KMS-11 (cell line): ENCODE measurements at regions not wholly inside any gene's neighbourhood (a gene's known extent, or its start where the extent isn't known, plus 50 kb on each side); places are given as distances from the start of the nearest gene placed in this dataset.
A peak's percentile ranks its signal among the peaks of the same experiment; 100 is the strongest.

Experiments used
- H2AFZ ChIP-seq: fragments of 200-600 bp; sonication (generic); 2 replicates; pipeline ENCODE4 v1.6.1; 2016; ENCODE audit warnings: antibody characterized with exemption, mixed run types, low read depth
- H3K27ac ChIP-seq: fragments of 200-600 bp; sonication (generic); 2 replicates; pipeline ENCODE4 v1.6.1; 2016; ENCODE audit warnings: mild to moderate bottlenecking, mixed run types
- H3K27me3 ChIP-seq: fragments of 200-600 bp; sonication (generic); 2 replicates; pipeline ENCODE4 v1.6.1; 2017; ENCODE audit warnings: mild to moderate bottlenecking, low read depth, mixed run types, moderate library complexity; ENCODE audit not compliant: insufficient read depth
- H3K36me3 ChIP-seq: fragments of 200-600 bp; sonication (generic); 2 replicates; pipeline ENCODE4 v1.6.1; 2017; ENCODE audit warnings: mild to moderate bottlenecking, mixed run types; ENCODE audit not compliant: insufficient read depth
- H3K4me1 ChIP-seq: fragments of 200-600 bp; sonication (generic); 2 replicates; pipeline ENCODE4 v1.6.1; 2016; ENCODE audit warnings: mild to moderate bottlenecking, low read depth, mixed run types; ENCODE audit not compliant: poor library complexity, severe bottlenecking
- H3K4me2 ChIP-seq: fragments of 200-600 bp; sonication (generic); 2 replicates; pipeline ENCODE4 v1.7.0; 2016; ENCODE audit warnings: mild to moderate bottlenecking, mixed run types
- H3K4me3 ChIP-seq: fragments of 200-600 bp; sonication (generic); IDR thresholded peaks from 2 replicates; pipeline ENCODE4 v1.6.1; 2017; ENCODE audit warnings: low read depth, low read length, mixed read lengths; ENCODE audit not compliant: insufficient read depth
- H3K79me2 ChIP-seq: fragments of 200-600 bp; sonication (generic); 2 replicates; pipeline ENCODE4 v1.6.1; 2016; ENCODE audit warnings: low read depth, mixed run types; ENCODE audit not compliant: insufficient read depth
- H3K9ac ChIP-seq: fragments of 200-600 bp; sonication (generic); 2 replicates; pipeline ENCODE4 v1.6.1; 2016; ENCODE audit warnings: mild to moderate bottlenecking, mixed run types
- H4K20me1 ChIP-seq: fragments of 200-600 bp; sonication (generic); 2 replicates; pipeline ENCODE4 v1.6.1; 2016; ENCODE audit warnings: mild to moderate bottlenecking, mixed run types; ENCODE audit not compliant: insufficient read depth
- CTCF ChIP-seq: fragments of 200-600 bp; sonication (generic); conservative IDR thresholded peaks from 2 replicates; pipeline ENCODE4 v1.6.1; 2017; ENCODE audit warnings: low read depth, mild to moderate bottlenecking, antibody characterized with exemption, low read length, moderate library complexity, mixed read lengths

GRCh38 chr1:163874070-163874469, 552.3 kb downstream of the NUF2 start:
- H3K27me3 ChIP-seq: no peaks in the 10 kb centered on the region
- no peaks in the 10 kb centered on the region for H4K20me1 ChIP-seq
- H3K27ac ChIP-seq: no peak overlapping the region
- H3K4me1 ChIP-seq: no peaks in the 10 kb centered on the region
- no peak overlapping the region for H2AFZ ChIP-seq
- no peak overlapping the region for H3K4me2 ChIP-seq
- H3K9ac ChIP-seq: no peak overlapping the region
- no peaks in the 10 kb centered on the region for H3K79me2 ChIP-seq
- H3K36me3 ChIP-seq: no peaks in the 10 kb centered on the region
- no peak overlapping the region for H3K4me3 ChIP-seq
- TF ChIP-seq CTCF: peak; percentile 85

DNA sequence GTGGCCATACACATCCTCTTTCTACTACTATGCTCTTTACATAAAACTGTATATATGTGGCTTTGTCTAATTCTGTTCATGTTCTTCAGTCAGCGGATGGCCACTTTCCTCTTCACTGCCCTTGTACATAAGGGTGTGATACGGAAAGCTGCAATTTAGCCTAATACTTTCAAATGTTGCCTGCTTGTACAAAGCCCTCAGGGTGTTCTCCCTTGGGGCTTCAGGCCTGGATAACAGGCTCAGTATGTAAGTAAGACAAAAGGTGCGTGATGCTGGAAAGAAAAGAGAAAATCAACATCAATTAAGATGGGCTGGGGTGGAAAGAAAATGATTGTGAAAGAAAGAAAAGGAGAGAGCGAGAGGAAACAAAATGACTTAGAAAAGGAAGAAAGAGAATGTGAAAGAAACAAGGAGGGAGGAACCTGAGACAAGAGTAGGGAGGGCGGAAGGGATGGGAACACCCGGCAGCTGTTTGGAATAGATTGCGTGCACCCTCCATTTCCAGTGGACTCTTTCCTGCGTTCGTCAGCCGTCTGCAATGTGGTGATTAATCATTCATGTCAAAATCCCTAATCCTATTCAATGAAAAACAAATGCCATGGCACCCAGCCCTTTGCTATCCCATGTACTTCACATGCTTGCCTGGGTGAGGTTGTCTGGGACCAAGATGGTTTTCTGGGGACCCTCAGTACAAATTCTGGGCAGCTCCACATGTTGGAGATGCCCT, 553.6 kb downstream of the NUF2 start:
- H3K27ac ChIP-seq: no peak overlapping the region
- no peaks in the 10 kb centered on the region for H3K4me1 ChIP-seq
- no peak for TF ChIP-seq CTCF
- H3K4me3 ChIP-seq: no peak overlapping the region
- no peaks in the 10 kb centered on the region for H4K20me1 ChIP-seq
- no peaks in the 10 kb centered on the region for H3K36me3 ChIP-seq
- no peak overlapping the region for H3K9ac ChIP-seq
- H3K79me2 ChIP-seq: no peaks in the 10 kb centered on the region
- no peaks in the 10 kb centered on the region for H3K27me3 ChIP-seq
- no peak overlapping the region for H2AFZ ChIP-seq
- no peak overlapping the region for H3K4me2 ChIP-seq

DNA sequence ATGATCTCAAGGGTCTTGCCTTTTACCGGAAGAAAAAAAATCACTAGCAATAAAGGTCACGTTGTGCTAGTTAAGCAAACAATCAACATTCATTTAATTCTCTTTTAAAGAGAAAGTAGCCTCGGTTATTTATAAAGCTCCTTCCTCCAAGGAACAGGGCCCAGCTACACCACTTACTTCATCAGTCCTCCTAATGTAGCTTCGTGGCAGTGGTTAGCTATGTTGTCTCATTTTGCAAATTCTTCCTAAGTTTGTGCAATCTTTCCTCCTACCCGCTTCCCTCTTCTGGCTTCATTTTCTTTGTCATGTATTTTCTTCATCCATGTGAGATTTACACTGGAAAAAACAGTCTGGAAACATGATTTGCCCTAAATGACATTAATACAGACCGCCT, 554.2 kb downstream of the NUF2 start:
- no peaks in the 10 kb centered on the region for H3K79me2 ChIP-seq
- no peaks in the 10 kb centered on the region for H3K27me3 ChIP-seq
- no peaks in the 10 kb centered on the region for H3K4me1 ChIP-seq
- H3K4me2 ChIP-seq: no peak overlapping the region
- H2AFZ ChIP-seq: no peak overlapping the region
- H3K27ac ChIP-seq: no peak overlapping the region
- no peak overlapping the region for H3K4me3 ChIP-seq
- H3K9ac ChIP-seq: no peak overlapping the region
- H3K36me3 ChIP-seq: no peaks in the 10 kb centered on the region
- no peaks in the 10 kb centered on the region for H4K20me1 ChIP-seq
- no peak for TF ChIP-seq CTCF

GRCh38 chr1:163876546-163876945, 554.8 kb downstream of the NUF2 start:
- Histone ChIP-seq H3K4me2 (no peak overlapping the region), H3K9ac (no peak overlapping the region), H2AFZ (no peak overlapping the region), H3K4me3 (no peak overlapping the region), H3K27ac (no peak overlapping the region), H4K20me1 (no peaks in the 10 kb centered on the region), H3K36me3 (no peaks in the 10 kb centered on the region), H3K79me2 (no peaks in the 10 kb centered on the region), H3K4me1 (no peaks in the 10 kb centered on the region), H3K27me3 (no peaks in the 10 kb centered on the region)
- TF ChIP-seq CTCF: no peak
